Prostate gland (tissue), 2 donors: ENCODE measurements at regions not wholly inside any gene's neighbourhood (a gene's known extent, or its start where the extent isn't known, plus 50 kb on each side); places are given as distances from the start of the nearest gene placed in this dataset.

ENCODE experiments used
- POLR2AphosphoS5 ChIP-seq: sonication (generic); formaldehyde crosslinking; IDR thresholded peaks from one replicate; pipeline ENCODE4 v1.6.1; 2017; ENCODE audit warnings: antibody characterized with exemption
- TF ChIP-seq, protein P1 (sequence below), 4 experiments: fragments of 200-600 bp in 2 of 4; fragments of 450-650 bp in 2 of 4; sonication (generic) in 2 of 4; IDR thresholded peaks; 1 replicate in 3 of 4; 2 replicates in 1 of 4; pipeline ENCODE4 v1.5.1; 2016 to 2019; ENCODE audit warnings: antibody characterized with exemption in 4 of 4, mild to moderate bottlenecking in 2 of 4, moderate library complexity in 2 of 4

DNA sequence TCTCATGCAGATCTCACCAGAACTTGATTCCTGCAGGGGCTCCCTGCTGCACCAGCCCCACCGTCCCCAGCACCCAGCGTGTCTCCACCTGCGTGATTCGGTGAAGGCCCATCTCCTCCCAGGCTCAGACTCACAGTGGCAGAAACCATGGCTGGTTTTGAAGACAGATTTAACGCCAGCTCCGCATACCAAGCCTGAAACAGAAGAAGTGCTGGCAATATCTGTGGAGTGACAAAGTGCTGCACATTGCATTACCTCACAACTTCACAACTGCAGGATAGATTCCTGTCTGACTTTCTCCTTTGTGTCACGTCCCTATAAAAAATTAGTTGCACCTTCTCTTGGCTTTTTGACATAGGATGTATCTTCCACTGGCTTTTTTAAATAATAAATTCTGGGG is 120.7 kb downstream of the TTLL2 start:
- TF ChIP-seq POLR2AphosphoS5 = no peak
- TF ChIP-seq, protein P1, sequence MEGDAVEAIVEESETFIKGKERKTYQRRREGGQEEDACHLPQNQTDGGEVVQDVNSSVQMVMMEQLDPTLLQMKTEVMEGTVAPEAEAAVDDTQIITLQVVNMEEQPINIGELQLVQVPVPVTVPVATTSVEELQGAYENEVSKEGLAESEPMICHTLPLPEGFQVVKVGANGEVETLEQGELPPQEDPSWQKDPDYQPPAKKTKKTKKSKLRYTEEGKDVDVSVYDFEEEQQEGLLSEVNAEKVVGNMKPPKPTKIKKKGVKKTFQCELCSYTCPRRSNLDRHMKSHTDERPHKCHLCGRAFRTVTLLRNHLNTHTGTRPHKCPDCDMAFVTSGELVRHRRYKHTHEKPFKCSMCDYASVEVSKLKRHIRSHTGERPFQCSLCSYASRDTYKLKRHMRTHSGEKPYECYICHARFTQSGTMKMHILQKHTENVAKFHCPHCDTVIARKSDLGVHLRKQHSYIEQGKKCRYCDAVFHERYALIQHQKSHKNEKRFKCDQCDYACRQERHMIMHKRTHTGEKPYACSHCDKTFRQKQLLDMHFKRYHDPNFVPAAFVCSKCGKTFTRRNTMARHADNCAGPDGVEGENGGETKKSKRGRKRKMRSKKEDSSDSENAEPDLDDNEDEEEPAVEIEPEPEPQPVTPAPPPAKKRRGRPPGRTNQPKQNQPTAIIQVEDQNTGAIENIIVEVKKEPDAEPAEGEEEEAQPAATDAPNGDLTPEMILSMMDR (IDR thresholded peaks at IDR 0.05) = no peak
